HG02759 (cell line): ENCODE measurements at regions not wholly inside any gene's neighbourhood (a gene's known extent, or its start where the extent isn't known, plus 50 kb on each side); places are given as distances from the start of the nearest gene placed in this dataset.

Experiments used
- ATAC-seq: cut with Tn5 transposase; IDR thresholded peaks from one replicate; pipeline ENCODE4 v1.9.1; 2021; ENCODE audit warnings: mild to moderate bottlenecking, moderate library complexity; ENCODE audit not compliant: unreplicated experiment

GRCh38 chr12:91566328-91567099, 383.9 kb upstream of the DCN start:
- ATAC-seq = no peak

- ATAC-seq = no peak
Observed at GRCh38 chr12:91565846-91566245, 383.2 kb upstream of the DCN start.

- no peak for ATAC-seq
Observed at GRCh38 chr12:91565246-91565645, 382.6 kb upstream of the DCN start.

DNA sequence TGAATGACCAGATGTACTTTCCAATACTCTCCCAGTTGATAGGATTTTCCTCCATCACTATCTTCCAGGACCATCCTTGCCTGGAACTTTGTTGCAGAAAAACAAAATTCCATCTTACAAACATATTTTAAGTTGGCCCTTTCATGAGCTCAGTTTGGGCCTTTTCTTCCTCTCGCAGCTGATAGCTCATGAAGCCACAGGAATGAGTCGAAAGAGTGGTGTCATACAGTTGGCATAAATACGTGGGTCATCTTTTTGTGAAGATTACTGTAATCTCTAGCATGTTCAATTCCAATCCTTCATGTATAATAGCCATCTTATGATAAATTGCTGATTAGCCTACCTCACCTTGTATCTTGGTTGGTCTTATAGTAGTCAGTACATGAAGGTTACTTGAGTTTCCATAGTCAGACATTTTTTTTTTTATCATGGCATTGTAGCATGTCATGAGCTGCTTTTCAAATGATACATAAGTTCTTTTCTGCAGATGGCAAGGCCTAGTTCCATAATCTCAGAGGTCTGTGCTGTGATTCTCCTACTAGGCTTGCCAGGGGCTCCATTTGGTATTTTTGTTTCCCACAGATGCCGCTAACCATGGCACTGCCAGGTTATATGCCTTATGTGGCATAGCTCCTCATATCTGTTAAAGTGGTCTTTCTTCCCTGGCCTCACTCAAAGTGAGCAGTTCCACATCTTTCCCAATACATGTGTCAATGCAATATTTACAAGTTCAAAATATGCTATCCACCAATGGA, 380.6 kb upstream of the DCN start:
- ATAC-seq = no peak

DNA sequence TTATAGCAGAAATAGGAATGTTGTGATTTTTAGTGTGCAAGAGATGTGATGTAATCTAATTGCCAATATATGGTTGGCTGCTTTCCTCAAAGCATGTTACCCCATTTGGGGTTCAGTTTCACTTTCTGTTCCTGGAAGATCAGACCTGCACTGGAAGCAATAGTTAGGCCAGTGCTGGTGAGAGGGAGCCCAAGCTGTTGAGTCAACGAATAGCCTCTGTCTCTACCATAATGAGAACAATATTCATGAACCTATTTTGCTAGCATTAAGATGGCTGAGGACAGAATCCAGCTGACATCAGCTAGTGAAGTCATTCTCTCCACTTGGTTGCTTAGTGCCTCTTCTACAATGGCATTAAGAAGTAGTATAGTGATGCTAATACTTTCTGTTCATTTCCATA, 379.9 kb upstream of the DCN start:
- ATAC-seq = no peak

DNA sequence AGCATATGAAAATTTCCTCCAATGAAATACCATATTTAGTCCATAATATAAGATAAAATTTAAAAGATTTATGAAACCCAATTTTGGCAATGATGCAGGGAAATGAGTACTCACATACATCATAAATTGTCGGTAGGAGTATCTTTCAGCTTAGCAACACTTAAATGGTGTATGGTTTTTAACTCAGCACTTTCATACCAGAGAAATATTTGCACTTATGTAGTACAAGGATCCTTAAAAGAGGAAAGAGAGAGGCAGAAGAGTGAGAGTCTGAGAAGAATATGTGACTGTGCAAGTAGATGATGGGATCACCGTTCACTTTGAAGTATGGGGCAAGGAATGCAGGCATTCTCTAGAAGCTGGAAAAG, 379.3 kb upstream of the DCN start:
- ATAC-seq = no peak

- ATAC-seq = no peak
Observed at GRCh38 chr12:91561301-91561957, 378.8 kb upstream of the DCN start.

DNA sequence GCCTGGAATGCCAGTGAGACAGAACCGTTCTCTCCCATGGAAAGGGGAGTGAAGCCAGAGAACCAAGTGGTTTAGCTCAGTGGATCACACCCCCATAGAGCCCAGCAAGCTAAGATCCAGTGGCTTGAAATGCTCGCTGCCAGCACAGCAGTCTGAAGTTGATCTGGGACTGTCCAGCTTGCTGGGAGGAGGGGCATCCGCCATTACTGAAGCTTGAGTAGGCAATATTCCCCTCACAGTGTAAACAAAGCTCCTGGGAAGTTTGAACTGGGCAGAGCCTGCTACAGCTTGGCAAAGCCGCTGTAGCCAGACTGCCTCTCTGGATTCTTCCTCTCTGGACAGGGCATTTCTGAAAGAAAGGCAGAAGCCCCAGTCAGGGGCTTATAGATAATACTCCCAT, 374.3 kb upstream of the DCN start:
- no peak for ATAC-seq

- no peak for ATAC-seq
Observed at GRCh38 chr12:91555436-91556415, 373.1 kb upstream of the DCN start.

DNA sequence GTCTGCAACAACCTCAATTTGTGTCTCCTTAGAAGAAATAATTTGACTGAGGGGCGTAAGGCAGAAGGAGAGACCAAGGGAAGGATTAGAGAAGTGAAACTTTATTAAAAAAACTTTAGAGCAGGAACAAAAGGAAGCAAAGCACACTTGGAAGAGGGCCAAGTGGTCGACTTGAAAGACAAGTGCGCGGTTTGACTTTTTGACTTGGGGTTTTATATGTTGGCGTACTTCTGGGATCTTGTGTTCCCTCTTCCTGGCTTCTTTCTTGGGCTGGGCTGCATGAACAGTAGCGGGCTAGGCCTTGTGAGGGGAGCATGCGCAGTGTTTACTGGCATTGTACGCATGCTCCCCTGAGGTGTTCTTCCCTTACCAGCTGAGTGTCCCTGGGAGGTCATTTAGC, 369.3 kb upstream of the DCN start:
- ATAC-seq = no peak

- ATAC-seq = no peak
Observed at GRCh38 chr12:91551242-91551641, 368.6 kb upstream of the DCN start.

DNA sequence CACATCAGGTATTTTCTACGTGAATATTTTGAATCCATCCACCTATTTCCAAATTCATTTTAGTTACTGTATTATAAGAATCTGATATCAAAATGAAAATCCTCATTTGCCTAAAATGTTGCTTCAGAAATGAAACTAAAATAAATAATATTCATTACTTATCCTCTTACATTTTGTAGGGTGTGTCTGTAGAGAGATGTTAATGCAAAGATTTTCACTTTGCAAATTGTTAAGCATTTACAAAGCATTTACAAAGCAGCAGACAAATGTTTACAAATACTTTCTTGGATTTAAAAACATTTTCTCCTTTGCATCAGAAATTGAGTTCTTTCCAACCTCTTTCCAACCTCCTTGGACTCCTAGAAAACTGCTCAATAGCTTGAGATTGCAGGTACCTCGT, 360.0 kb upstream of the DCN start:
- no peak for ATAC-seq

GRCh38 chr12:91542067-91542466, 359.4 kb upstream of the DCN start:
- ATAC-seq = no peak

- no peak for ATAC-seq
Observed at GRCh38 chr12:91538418-91538817, 355.8 kb upstream of the DCN start.

DNA sequence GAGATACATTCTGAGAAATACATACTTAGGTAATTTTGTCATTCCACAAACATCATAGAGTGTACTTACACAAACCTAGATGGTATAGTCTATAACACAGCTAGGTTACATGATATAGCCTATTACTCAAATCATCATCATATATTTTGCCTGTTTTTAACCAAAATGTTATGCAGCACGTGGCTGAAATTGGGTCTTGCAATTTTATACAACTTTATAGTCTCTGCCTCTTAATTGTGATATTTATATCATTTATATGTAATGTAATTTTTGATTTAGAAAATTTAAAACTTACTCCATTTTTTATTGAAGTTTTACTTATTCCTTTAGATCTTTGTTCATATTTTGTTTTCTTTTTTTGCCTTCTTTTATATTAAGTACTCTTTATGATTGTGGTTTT, 350.7 kb upstream of the DCN start:
- no peak for ATAC-seq

DNA sequence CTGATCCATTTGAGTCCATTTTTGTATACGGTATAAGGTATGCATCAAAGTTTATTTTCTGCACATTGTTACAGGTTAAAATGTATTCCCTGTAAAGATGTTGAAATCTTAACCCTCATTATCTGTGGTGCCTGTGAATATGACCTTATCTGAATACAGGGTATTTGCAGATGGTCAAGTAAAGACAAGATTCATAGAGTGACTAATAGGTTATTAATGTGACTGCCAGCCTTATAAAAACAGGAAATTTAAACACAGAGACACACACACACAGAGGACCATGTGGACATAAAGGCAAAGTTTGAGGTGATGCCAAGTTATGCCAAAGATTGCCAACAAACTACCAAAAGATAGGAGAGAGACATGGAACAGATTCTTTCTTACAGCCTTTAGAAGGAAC, 347.2 kb upstream of the DCN start:
- no peak for ATAC-seq

- no peak for ATAC-seq
Observed at GRCh38 chr12:91523831-91524230, 341.2 kb upstream of the DCN start.

DNA sequence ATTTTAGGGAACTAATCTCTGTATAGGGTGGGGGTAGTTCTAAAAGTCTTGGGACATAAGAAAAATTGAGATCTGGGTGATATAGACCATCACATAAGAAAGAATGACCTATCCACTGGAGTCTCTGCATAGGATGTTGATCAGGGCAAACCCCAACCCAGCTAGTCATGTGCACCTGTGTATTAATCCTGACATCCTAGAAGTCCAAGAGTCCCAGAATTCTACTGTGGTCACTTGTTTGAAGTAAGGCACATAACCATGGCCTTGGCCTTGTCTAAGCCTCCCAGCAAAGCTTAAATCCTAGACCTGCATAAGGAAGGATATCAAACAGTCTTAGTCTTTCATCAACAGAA, 334.1 kb upstream of the DCN start:
- no peak for ATAC-seq

- ATAC-seq = no peak
Observed at GRCh38 chr12:91515944-91516694, 333.5 kb upstream of the DCN start.

DNA sequence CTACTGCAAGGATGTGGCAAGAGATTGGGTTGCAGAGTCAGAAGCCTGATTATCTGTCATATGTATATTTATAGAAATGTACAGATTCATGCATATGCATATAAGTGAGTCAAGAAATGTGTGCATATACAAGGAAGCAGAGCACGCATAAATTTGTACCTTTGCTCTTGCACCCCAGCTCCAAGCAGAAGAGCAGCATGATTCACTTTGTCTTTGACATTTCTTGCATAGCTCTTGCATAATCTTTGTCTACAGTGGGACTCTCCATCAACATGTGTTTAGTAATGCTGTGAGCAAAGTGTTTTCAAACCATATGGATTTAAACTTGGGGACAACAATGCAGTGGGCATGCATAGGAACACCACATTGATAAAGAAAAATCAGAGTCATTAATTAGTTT, 330.7 kb upstream of the DCN start:
- no peak for ATAC-seq
